Choroid plexus epithelial cell (primary cell): ENCODE measurements at regions not wholly inside any gene's neighbourhood (a gene's known extent, or its start where the extent isn't known, plus 50 kb on each side); places are given as distances from the start of the nearest gene placed in this dataset.
A peak's percentile ranks its signal among the peaks of the same experiment; 100 is the strongest.

Experiments
- DNase-seq: peaks from one replicate; pipeline ENCODE4 v3.0.0-alpha.2; 2010; ENCODE audit warnings: low read depth
- H3K4me3 ChIP-seq: 2 replicates; pipeline ENCODE4 v1.5.1; 2011; ENCODE audit warnings: low read depth, mild to moderate bottlenecking, control low read depth, low read length, moderate library complexity
- TF ChIP-seq, protein P1 (sequence below): conservative IDR thresholded peaks from 2 replicates; pipeline ENCODE4 v1.5.1; 2011; ENCODE audit warnings: low read depth, mild to moderate bottlenecking, control low read depth, inconsistent platforms, low read length, moderate library complexity

GRCh38 chr16:85297881-85298280 lies 185.6 kb upstream of the CIBAR2 start:
- no peak for DNase-seq
- TF ChIP-seq, protein P1, sequence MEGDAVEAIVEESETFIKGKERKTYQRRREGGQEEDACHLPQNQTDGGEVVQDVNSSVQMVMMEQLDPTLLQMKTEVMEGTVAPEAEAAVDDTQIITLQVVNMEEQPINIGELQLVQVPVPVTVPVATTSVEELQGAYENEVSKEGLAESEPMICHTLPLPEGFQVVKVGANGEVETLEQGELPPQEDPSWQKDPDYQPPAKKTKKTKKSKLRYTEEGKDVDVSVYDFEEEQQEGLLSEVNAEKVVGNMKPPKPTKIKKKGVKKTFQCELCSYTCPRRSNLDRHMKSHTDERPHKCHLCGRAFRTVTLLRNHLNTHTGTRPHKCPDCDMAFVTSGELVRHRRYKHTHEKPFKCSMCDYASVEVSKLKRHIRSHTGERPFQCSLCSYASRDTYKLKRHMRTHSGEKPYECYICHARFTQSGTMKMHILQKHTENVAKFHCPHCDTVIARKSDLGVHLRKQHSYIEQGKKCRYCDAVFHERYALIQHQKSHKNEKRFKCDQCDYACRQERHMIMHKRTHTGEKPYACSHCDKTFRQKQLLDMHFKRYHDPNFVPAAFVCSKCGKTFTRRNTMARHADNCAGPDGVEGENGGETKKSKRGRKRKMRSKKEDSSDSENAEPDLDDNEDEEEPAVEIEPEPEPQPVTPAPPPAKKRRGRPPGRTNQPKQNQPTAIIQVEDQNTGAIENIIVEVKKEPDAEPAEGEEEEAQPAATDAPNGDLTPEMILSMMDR = no peak
- no peak overlapping the region for H3K4me3 ChIP-seq

DNA sequence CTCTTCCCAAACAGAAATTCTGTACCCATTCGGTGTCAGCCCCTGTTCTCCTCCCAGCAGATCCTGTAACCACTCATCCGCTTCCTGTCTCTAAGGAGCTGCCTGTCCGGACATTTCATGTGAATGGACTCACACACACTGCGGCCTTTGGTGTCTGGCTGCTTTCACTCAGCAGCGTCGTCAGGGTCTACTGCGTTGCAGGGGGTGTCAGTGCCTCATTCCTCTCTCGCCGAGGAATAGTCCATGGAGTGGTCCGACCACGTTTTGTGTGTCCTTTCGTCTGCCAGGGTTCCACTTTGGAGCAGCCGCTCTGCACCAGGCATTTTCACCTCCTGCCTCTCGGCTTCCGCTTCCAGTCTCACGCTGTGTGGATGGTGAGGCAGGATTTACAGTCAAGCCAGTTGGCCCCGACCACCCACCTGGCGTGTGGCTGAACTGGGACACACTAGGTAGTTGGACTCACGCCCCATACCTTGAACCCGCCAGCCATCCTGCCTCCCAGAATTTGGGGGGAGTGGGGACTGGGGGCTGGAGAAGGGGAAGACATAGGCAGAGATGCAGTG lies 188.2 kb upstream of the CIBAR2 start:
- H3K4me3 ChIP-seq = no peak overlapping the region
- no peak for DNase-seq
- TF ChIP-seq, protein P1 = no peak

- no peak overlapping the region for H3K4me3 ChIP-seq
- TF ChIP-seq, protein P1 = no peak
- DNase-seq = no peak
These were observed 189.0 kb upstream of the CIBAR2 start for GRCh38 chr16:85301231-85301630.

DNA sequence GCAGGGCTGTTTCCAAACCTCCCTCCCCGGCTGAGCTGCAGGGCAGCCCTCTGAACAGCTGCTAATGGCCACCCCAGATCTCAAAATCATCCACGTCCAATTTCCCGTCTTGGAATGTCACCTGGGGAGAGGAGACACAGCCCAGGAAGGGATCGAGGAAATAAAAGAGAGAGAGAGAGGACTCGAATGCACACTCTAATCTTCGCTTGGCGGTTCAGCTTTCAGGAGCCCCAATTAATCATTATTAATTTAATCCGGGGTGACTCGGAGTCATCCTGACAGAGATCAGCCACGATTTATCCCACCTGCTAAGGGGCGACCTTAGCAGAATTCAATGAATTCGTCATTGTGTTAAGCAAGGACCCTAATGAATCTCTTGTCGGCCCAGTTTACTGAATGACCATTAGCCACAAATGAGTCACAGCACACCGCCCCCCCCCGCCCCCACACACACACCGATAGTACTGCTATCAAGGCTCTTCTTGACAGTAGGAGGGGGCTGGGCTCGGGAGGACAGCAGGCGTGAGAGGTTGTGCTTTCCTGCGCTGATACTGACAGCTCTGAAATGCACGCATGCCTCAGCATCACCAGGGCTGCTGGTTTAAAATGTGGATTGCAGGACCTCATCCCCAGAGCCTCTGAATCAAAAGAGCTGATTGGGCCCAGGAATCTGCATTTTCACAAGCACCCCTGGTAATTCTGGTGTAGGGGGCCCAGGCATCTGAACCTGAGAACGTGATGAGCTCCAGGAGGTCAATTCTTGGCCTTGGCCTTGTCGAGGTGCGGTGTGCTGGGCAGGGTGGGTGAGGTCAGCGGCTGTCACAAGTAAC lies 190.0 kb upstream of the CIBAR2 start:
- H3K4me3 ChIP-seq = no peak overlapping the region
- TF ChIP-seq, protein P1 = no peak
- peak; percentile 40 for DNase-seq

DNA sequence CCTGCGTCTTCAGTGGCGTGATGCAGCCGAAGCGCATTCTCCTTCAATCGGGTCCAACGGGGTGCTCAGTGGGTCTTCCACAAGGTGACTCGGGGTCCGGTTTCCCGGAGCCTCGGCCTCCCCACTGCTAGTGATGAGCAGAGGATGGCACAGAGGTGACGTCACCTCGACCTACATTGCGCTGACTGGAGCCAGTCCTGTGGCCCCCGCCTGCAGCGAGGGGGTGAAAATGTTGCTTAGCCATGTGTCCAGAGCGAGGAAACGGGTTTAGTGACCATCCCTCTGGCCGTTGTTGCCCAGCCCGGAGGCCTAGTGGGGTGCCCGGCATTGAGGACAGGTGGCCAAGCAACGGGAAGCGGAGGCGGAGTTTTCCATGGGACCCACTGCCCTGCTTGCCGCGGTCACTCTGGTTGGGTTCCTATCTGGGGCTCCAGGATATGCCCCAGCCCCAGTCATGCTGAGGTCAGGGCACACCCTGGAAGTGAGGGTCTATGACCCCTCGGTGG lies 190.6 kb upstream of the CIBAR2 start:
- no peak for DNase-seq
- no peak overlapping the region for H3K4me3 ChIP-seq

GRCh38 chr16:85303354-85303883 lies 191.1 kb upstream of the CIBAR2 start:
- no peak overlapping the region for H3K4me3 ChIP-seq
- peak; percentile 57 for DNase-seq
- TF ChIP-seq, protein P1 = peak; percentile 84

More for the DNA sequence above, 190.6 kb upstream of the CIBAR2 start:
- TF ChIP-seq, protein P1 = no peak
